ENCODE measurements at regions not wholly inside any gene's neighbourhood (a gene's known extent, or its start where the extent isn't known, plus 50 kb on each side); places are given as distances from the start of the nearest gene placed in this dataset.

DNA sequence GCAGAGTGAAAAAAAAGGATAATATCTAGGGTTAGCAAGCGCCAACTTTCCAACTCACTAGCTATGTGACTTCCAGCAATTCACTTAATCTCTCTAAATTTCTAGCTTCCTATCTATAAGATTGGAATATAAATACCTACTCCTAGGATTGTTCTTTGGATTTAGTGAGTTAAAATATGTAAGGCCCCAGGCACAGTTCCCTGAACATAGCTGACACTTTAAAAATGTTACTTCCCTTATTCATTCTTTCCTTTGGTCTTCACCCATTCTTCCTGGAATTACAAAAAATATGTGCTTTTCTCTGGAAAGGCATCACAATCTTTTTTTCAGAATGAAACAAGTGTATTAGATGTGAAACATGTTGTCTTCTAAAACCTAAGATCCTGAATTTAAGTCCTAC is 365.7 kb downstream of the RBM43 start:
- no peak for DNase-seq

GRCh38 chr2:150889141-150889540 is 372.5 kb downstream of the RBM43 start:
- DNase-seq: no peak

DNA sequence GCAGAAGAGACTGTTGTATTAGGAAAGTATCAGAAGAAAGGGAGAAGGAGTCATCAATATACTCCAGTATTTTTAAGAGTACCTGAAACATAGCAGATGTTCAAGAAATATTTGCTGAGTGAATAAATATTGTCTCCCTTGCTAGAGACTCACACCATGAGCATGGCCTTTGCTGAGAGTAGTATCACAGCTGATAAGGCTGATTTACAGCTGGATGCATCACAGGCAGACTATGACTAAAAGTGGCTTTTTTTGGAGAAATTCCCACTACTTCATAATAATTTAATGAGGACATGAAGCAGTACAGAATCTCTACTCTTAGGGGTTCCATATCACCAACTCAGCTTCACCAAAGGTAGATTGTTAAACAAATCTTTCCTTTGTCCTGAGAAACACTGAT is 373.3 kb downstream of the RBM43 start:
- no peak for DNase-seq

DNA sequence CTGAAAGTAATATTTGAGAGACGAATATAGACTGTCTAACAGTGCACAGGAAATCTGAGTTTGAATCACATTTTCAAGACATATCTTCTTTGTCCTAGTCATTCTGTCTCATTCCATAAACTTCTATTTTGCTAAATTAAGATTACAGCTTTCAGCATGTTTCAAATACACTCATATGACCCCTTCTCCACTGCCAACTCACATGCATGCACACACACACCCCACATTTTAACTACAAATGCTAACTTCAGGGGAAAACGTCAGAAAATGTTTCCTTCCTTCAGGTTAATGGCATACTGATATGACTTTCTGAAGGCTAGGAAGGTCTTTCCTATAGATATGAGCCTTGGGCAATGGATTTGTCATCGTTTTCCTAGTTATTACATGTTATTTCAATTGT is 373.7 kb downstream of the RBM43 start:
- no peak for DNase-seq

- DNase-seq: no peak
Observed at GRCh38 chr2:150885774-150886386, 375.8 kb downstream of the RBM43 start.

DNA sequence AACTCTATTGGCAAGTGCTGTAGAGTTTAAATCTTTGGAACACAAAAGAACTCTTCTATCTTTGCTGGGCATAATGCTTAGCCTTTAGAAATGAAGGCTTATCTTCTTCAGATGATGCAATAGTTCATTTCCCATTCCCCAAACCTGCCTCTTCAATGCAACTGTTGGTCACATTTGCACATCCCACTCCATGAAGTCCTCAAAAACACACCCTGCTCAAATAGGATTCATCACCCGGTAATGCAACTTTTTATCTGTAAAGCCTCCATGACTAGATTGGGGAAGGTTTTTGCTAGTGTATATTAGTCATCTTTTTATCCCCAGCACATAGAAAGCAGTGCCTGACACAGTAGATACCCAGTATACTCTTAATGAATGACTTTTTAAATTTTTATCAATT is 376.4 kb downstream of the RBM43 start:
- DNase-seq: no peak

- no peak for DNase-seq
Observed at GRCh38 chr2:150883613-150883895, 378.1 kb downstream of the RBM43 start.

DNA sequence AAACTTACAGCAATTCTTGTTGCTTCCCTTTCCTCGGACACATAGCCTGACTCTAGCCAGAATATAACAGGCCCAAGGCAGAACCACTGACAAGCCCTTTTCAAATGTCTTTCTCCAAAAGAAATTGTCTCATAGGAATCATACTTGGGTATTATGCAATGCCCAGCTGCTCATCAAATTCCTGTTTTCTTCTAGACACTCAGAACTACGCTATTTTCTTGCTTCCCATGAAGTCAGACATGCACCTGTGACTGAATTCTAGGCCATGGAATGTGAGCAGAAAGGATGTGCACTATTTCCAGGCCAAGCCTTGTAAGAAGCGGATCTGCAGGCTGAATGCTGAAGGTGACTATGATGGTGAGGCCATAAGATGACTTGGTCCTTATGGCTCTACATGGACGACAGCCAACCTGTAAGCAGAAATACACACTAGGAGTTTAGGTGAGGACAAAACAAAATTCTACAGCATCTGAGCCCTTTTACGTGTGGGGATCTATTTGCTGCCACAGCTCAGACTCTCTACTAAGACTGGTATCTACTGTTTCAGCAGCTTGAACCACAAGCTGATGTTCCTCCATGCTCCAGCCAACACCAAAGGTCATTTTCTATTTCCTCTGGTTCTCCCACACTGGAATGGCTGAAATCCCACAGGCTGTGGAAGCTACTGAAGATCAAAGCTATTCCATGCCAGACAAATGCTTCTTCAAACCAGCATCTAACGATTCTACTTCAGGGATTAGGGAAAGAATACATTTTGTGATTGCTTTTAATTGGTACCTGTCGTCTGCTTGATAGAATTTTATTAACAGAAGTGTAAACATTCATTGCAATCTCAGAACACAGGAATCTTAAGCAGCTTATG is 378.7 kb downstream of the RBM43 start:
- no peak for DNase-seq

DNA sequence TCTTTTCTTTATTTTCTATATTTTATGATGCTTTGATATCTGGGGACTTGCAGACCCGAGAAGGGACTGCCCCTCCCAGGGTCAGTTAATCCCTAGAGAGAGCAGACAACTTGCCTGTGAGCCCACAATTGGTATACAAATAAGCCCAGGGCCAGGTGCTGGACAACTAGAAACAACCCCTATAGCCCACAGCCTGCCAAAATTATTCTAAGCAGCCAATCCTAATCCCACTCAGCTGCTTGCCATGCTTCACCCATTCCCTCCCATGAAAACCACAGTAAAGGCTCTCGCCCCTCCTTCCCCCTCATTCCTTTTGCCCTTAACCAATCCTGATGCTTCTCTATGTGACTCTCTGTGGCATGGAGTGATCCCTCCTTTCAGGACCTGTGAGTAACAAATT is 380.7 kb downstream of the RBM43 start:
- DNase-seq: no peak

DNA sequence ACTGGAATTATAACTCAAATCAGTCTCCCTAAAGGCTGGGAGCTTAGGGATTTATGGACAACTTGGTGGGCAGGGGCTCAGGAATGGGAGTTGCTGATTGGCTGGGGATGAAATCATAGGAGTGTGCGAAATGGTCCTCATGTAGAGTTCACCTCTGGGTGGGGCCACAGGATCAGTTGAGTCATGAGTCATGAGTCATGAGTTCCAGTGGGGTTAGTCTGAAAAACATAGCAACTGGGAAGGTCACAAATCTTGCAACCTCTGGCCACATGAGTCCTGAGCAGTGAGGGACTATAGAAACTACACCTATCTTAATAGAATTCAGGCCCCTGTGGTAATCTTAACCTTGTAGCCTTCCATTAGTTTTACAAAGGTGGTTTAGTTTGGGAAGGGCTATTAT is 383.3 kb downstream of the RBM43 start:
- DNase-seq: no peak

- DNase-seq: no peak
Observed at GRCh38 chr2:150876251-150876950, 385.3 kb downstream of the RBM43 start.

GRCh38 chr2:150873396-150873772 is 385.9 kb upstream of the RND3 start:
- DNase-seq: no peak

GRCh38 chr2:150872756-150873395 is 385.4 kb upstream of the RND3 start:
- no peak for DNase-seq

DNA sequence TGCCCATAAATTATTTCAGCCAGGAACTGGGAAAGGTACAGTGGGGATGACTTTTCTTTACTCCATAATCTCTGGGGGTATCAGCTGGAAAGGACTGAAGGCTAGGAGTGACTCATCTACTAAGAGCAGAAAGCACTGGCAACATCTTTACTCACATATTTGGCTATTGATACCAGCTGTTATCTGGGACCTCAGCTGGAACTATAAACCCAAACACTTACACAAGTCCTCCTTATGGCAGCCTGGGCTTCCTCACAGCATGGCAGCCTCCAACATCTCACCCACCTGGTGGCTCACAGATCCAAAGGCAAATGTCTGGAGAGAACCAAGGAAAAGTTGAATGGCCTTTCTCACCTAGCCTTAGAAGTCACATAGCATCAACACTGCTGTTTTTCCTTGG is 379.0 kb upstream of the RND3 start:
- no peak for DNase-seq

DNA sequence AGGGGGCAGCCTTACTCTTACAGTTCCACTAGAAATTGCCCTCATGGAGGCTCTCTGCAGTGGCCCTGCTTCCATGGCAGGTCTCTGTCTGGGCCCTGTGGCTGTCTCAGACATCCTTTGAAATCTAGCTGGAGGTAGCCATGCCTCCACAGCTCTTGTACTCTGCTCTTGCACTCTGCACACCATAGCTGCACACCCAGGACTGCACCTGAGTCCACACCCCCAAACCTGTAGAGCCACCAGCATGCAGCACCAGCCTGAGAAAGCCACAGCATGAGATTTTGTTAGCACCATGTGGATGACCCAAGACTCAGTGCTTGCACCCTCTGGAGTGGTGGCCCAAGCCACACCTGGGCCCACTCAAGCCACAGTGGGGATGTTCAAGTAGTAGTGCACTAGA is 376.2 kb upstream of the RND3 start:
- no peak for DNase-seq

GRCh38 chr2:150860301-150860700 is 372.8 kb upstream of the RND3 start:
- no peak for DNase-seq

- no peak for DNase-seq
Observed at GRCh38 chr2:150859877-150860276, 372.4 kb upstream of the RND3 start.

- DNase-seq: no peak
Observed at GRCh38 chr2:150859162-150859561, 371.7 kb upstream of the RND3 start.

DNA sequence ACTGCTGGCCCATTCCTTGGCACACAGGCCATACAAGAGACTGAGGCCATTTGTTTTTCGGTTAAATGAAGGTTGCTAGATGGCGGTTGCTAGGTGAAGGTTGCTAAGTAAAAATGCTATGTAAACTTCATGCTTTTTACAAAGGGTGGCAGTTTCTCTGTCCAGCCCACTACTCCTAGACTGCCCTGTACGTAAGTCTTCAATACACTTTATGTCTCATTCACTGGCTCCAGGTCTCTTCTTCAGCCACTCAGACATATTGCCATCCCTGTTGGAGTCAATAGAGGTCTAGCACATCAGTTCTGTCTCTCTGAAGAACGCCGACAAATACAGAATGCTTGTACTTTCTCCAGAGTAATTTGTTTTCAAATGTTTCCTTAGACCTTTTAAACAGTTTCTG is 370.9 kb upstream of the RND3 start:
- DNase-seq: no peak

GRCh38 chr2:150856596-150857281 is 369.3 kb upstream of the RND3 start:
- DNase-seq: no peak

- DNase-seq: no peak
Observed at GRCh38 chr2:150853263-150853662, 365.8 kb upstream of the RND3 start.

DNA sequence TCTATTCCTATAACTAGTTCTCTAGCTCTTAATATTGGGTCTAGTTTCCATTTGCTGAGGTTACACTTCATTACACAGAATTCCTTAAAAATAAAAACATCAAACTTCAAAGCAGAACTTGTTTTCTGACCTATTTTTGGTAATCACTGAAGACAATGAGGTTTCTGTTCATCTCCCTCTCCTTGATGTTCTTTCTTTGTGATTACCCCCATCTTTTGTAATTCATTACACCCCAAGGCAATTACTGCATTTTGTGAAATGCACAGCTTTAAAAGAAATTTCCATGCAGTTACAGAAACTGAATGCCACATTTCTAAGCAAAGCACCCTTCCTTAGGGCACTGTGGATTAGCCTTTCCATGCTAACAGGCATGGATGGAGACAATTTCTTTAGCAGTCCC is 363.2 kb upstream of the RND3 start:
- DNase-seq: no peak

- no peak for DNase-seq
Observed at GRCh38 chr2:150847578-150847977, 360.1 kb upstream of the RND3 start.
